HUES48 (cell line): ENCODE measurements at regions not wholly inside any gene's neighbourhood (a gene's known extent, or its start where the extent isn't known, plus 50 kb on each side); places are given as distances from the start of the nearest gene placed in this dataset.

Source experiments
- H3K27ac ChIP-seq: one replicate; pipeline ENCODE4 v1.7.0; 2013; ENCODE audit warnings: low read depth, low read length, inconsistent platforms
- H3K27me3 ChIP-seq: 2 replicates; pipeline ENCODE4 v1.6.1; 2013; ENCODE audit warnings: mild to moderate bottlenecking, low read length; ENCODE audit not compliant: control insufficient read depth, insufficient read depth
- H3K36me3 ChIP-seq: 2 replicates; pipeline ENCODE4 v1.6.1; 2013; ENCODE audit warnings: low read length; ENCODE audit not compliant: control insufficient read depth, insufficient read depth
- H3K4me1 ChIP-seq: 2 replicates; pipeline ENCODE4 v1.6.1; 2013; ENCODE audit warnings: mild to moderate bottlenecking, low read length; ENCODE audit not compliant: control insufficient read depth, insufficient read depth
- H3K4me3 ChIP-seq: 2 replicates; pipeline ENCODE4 v1.5.1; 2013; ENCODE audit warnings: mild to moderate bottlenecking, low read depth, low read length
- H3K9ac ChIP-seq: 2 replicates; pipeline ENCODE4 v1.6.1; 2013; ENCODE audit warnings: mild to moderate bottlenecking, low read depth, low read length, moderate library complexity
- H3K9me3 ChIP-seq: 2 replicates; pipeline ENCODE4 v1.6.1; 2013; ENCODE audit warnings: low read length; ENCODE audit not compliant: control insufficient read depth, insufficient read depth

DNA sequence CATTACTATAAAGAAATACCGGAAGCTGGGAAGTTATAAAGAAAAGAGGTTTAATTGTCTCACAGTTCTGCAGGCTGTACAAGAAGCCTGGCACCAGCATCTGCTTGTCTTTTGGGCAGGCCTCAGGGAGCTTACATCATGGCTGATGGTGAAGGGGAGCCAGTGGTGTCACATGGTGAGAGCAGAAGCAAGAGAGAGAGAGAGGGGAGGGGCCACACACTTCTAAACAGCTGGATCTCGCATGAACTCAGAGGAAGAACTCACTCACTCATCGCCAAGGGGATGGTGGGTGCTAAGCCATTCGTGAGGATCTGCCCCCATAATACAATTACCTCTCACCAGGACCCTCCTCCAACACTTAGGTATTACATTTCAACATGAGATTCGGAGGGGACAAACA, 51.8 kb upstream of the ANKRD34C start:
- H3K27ac ChIP-seq = no peak overlapping the region
- H3K4me1 ChIP-seq = no peaks in the 10 kb centered on the region
- H3K27me3 ChIP-seq = no peaks in the 10 kb centered on the region
- no peak overlapping the region for H3K4me3 ChIP-seq
- H3K9me3 ChIP-seq = no peaks in the 10 kb centered on the region
- H3K36me3 ChIP-seq = no peaks in the 10 kb centered on the region
- H3K9ac ChIP-seq = no peak overlapping the region

DNA sequence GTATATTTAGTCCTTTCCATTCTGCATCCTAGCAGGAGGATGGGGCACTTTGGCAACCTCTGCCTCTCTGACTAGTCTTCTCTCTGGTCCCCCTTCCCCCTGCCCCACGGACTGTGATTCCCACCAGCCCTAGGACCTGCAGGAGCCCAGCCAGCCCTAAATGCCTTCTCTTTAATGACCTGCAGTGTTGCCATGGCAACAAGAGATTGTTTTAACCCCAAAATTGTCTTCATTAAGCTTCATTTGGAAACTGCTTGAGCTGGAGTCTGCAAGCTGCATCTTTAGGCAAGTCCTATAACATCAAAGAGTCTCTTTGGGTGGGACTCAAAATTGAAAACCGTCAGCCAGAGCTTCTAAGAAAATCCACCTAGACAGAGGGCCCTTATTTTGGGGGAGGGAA, 59.7 kb upstream of the ANKRD34C start:
- H3K36me3 ChIP-seq = no peaks in the 10 kb centered on the region
- H3K27ac ChIP-seq = no peak overlapping the region
- H3K4me1 ChIP-seq = no peaks in the 10 kb centered on the region
- no peaks in the 10 kb centered on the region for H3K9me3 ChIP-seq
- no peak overlapping the region for H3K9ac ChIP-seq
- no peak overlapping the region for H3K4me3 ChIP-seq
- no peaks in the 10 kb centered on the region for H3K27me3 ChIP-seq

DNA sequence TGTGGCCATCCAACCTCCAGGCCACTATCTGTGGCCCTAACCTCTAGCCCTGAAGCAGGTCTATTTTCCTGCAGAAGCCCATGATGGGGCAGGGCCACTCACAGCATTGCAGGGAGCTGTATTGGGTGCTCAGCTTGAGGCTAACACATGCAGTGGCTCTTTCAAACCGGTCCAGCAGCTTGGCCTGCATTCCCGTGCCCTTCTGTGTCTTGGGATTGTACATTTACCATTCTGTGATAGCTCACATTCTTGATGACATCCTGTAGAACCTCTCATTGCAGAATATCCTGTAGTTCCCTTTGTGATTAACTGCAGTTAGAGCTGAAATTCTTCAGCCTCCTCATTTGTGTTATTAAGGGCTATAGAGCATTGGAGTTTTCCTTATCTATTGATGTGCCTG, 60.8 kb upstream of the ANKRD34C start:
- H3K9me3 ChIP-seq = no peaks in the 10 kb centered on the region
- H3K27me3 ChIP-seq = no peaks in the 10 kb centered on the region
- no peak overlapping the region for H3K9ac ChIP-seq
- no peak overlapping the region for H3K4me3 ChIP-seq
- H3K36me3 ChIP-seq = no peaks in the 10 kb centered on the region
- H3K4me1 ChIP-seq = no peaks in the 10 kb centered on the region
- no peak overlapping the region for H3K27ac ChIP-seq

DNA sequence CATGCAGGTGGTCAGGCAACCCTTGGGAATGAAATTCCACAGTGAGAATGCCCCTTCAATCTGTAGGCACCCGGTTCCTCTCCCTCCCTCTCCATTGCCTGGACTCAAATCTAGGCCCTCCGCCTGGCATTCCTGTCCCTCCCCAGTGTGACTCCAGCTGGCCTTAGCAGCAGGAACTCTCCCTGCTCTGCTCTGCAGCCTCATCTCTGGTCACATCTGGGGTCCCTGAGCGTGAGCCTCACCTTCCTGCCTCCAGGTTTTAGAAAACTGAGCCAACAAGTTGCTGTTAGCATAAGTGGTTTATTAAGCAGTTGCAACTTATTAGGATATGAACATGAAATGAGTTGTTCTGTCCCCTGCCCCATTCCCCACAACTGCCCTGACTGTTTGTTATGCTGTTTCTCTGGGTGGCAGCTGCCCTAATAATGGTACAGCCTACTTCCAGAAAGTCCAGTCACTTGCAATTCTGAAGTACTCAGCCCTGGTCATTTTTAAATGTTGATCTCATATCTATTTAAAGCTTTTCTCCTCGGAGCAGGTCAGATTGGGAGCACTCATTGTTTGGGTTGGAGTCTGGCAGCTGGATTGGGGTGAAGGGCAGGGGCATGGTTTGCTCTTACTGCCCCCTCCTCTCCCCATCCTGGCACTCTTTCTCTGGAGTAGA, 63.0 kb upstream of the ANKRD34C start:
- no peaks in the 10 kb centered on the region for H3K9me3 ChIP-seq
- H3K27me3 ChIP-seq = no peaks in the 10 kb centered on the region
- no peak overlapping the region for H3K9ac ChIP-seq
- no peaks in the 10 kb centered on the region for H3K4me1 ChIP-seq
- no peaks in the 10 kb centered on the region for H3K36me3 ChIP-seq
- no peak overlapping the region for H3K4me3 ChIP-seq
- no peak overlapping the region for H3K27ac ChIP-seq

DNA sequence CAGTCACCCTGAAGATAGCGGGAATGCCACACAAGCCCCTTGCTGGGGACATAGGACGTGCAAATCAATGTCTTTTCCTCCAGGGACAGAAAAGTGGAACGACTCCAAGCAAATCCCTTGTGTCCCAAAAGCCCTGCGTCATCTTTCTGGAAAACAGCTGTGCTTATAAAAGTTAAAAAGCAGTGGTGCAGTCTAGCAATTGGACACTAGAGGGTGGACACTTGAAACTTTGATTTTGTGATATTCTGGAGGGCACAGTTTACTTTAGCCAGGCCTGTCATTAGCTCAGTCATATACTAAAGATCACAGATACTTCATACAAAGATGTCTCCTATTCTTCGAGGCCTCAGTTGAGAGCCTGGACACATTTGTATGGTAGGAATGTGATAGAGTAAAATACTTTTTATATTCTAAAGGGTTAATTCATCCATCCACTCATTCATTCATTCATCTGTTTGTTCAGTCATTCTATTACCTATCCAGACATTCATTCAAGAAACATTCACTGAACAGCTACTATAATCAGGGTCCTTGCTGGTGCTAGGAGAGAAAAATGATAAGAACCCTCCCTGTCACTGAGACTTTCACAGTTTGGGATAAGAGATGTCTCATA, 63.8 kb upstream of the ANKRD34C start:
- H3K4me3 ChIP-seq = no peak overlapping the region
- H3K9ac ChIP-seq = no peak overlapping the region
- peaks cover under 1% of the 10 kb centered on the region; the same call in 1 of the 2 replicates for H3K4me1 ChIP-seq
- no peak overlapping the region for H3K27ac ChIP-seq
- H3K9me3 ChIP-seq = no peaks in the 10 kb centered on the region
- H3K27me3 ChIP-seq = no peaks in the 10 kb centered on the region
- no peaks in the 10 kb centered on the region for H3K36me3 ChIP-seq

DNA sequence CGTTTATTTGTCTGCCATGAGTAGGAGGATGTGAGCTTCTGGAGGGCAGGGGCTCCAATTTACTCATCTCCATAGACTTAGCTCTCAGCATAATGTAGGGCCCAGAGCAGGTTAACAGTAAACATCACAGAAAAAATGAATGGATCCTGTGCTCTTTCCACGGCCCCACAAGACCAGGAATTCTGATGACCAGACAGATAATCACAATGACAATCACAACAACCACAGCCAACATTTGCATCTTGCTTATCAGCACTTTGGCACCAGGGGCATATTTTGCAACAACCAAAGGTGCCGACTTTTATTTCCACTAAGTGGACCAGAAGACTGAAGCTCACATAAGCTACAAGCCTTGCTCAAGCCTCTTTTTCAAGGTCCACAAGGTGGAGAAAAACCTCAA, 68.9 kb upstream of the ANKRD34C start:
- Histone ChIP-seq H3K27me3 (peaks cover 5% of the 10 kb centered on the region; the same call in 1 of the 2 replicates), H3K36me3 (no peaks in the 10 kb centered on the region), H3K4me3 (no peak overlapping the region), H3K9me3 (no peaks in the 10 kb centered on the region), H3K9ac (no peak overlapping the region), H3K4me1 (peaks cover 23% of the 10 kb centered on the region), H3K27ac (no peak overlapping the region)

DNA sequence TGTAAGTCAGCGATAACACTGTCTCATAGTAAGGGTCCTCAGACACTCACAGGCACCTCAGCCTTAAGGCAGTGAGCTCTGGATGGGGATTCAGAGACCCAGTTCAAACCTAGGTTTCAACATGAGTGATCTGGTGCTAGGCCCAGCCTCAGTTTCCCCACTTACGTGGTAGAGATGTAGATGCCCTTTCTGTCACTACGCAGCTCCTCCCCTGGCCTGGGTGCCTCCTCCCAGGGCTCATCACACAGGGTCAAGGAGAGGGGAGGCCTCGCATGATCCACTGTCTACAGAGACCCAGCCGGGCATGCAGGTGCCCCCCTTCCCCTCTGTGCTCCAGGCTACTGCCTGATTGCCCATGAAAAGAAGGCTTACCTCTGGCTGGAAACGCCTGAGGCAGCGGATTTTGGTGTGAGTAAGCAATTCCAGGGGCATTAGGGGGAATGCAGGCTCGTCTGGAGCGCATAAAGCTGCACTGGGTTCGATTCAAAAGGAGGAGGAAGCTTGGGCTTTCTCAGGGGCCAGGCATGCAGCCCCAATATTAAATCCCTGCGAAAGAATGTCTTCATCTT, 69.8 kb upstream of the ANKRD34C start:
- Histone ChIP-seq H3K27me3 (peaks cover 5% of the 10 kb centered on the region; the same call in 1 of the 2 replicates), H3K9ac (no peak overlapping the region), H3K27ac (no peak overlapping the region), H3K4me3 (no peak overlapping the region), H3K36me3 (no peaks in the 10 kb centered on the region), H3K9me3 (no peaks in the 10 kb centered on the region), H3K4me1 (peaks cover 23% of the 10 kb centered on the region)

DNA sequence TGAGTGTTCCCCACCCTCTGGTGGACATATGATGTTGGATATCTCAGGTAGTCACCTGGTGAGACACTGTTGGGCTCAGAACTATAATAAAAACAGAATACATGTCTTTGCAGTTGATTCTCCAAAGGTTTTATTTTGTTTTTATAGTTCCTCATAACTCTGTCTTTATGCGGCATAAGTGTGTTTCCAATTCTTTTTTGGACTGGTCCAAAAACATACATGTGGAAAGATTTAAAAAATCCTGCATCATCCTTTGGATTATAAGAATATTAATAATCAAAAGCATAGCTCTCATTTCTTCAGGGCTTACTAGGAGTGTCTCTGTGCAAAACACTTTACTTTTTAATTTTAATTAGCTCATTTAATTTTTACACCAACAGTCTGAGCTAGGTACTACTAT, 71.0 kb upstream of the ANKRD34C start:
- Histone ChIP-seq H3K36me3 (no peaks in the 10 kb centered on the region), H3K9ac (no peak overlapping the region), H3K27me3 (peaks cover 5% of the 10 kb centered on the region; the same call in 1 of the 2 replicates), H3K27ac (no peak overlapping the region), H3K4me3 (no peak overlapping the region), H3K9me3 (no peaks in the 10 kb centered on the region), H3K4me1 (peaks cover 23% of the 10 kb centered on the region)

DNA sequence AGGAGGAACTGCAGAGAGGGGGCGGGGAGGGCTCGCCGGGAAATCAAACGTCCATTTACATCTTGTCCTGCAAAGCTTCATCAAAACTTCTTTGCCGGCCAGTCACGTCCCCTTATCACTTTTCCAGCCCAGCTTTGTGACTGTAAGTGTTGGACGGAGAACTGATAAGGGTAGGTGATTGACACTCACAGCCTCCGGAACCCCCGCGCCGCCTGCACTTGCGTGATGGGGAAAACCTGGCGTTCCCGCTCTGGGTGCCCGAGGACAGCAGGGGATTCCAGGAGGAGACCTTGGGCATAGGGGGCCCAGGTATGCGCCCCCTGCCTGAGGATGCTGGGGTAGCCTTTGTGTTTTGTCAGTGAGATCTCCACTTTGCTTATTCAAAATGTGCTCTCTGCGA, 72.8 kb upstream of the ANKRD34C start:
- Histone ChIP-seq H3K9ac (no peak overlapping the region), H3K27me3 (peaks cover 5% of the 10 kb centered on the region; the same call in 1 of the 2 replicates), H3K27ac (no peak overlapping the region), H3K4me1 (peaks cover 23% of the 10 kb centered on the region), H3K9me3 (no peaks in the 10 kb centered on the region), H3K4me3 (peak overlapping the region; percentile 55), H3K36me3 (no peaks in the 10 kb centered on the region)

DNA sequence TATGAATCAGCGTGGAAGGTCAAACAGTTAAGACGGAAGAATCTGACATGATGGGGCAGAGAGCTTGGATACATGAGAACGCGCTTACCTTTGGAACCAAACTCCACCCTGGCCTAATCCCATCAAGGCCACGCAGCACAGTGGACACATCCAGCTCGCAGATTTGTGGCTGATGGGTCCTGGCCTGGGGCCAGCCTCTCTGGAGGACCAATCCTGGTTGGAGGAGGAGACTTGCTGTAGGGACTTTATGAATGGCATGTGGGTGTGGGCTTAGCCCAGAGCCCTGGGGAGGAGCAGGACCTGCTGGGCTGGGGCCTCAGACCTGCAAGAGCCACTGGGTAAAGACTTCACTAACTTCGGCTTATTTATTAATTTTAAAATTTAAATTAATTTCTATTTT, 73.4 kb upstream of the ANKRD34C start:
- Histone ChIP-seq H3K36me3 (no peaks in the 10 kb centered on the region), H3K4me1 (peaks cover 23% of the 10 kb centered on the region)

DNA sequence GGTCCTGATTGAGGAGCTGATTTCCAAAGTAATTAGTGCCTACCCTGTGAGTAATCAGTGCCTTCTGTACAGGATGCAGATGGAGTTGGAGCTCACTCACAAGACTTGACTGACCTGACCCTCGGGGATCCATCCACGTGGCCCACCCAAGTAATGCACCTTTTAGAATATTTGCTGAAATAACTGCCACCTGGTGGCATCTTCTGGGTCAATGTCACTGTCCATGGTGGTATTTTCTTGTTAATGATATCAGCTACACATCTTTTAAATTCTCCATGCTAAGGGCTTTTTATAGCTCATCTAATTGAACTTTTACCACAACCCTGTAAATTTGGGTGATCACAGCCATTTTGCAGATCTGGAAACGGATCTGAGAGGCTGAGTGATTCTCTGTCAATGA, 74.3 kb upstream of the ANKRD34C start:
- no peaks in the 10 kb centered on the region for H3K36me3 ChIP-seq
- H3K4me3 ChIP-seq = no peak overlapping the region
- H3K9me3 ChIP-seq = no peaks in the 10 kb centered on the region
- no peak overlapping the region for H3K27ac ChIP-seq
- H3K4me1 ChIP-seq = peaks cover 18% of the 10 kb centered on the region
- no peak overlapping the region for H3K9ac ChIP-seq
- H3K27me3 ChIP-seq = peaks cover 5% of the 10 kb centered on the region; the same call in 1 of the 2 replicates

More for the DNA sequence above, 73.4 kb upstream of the ANKRD34C start:
- H3K4me3 ChIP-seq = no peak overlapping the region
- no peak overlapping the region for H3K27ac ChIP-seq
- H3K27me3 ChIP-seq = peaks cover 5% of the 10 kb centered on the region; the same call in 1 of the 2 replicates
- H3K9ac ChIP-seq = no peak overlapping the region
- no peaks in the 10 kb centered on the region for H3K9me3 ChIP-seq
